Neutrophil (primary cell): ENCODE measurements at regions not wholly inside any gene's neighbourhood (a gene's known extent, or its start where the extent isn't known, plus 50 kb on each side); places are given as distances from the start of the nearest gene placed in this dataset.

Source experiments
- H3K27ac ChIP-seq: fragments of 200-600 bp; sonication (generic); 2 replicates; pipeline ENCODE4 v1.5.1; 2016; ENCODE audit warnings: mild to moderate bottlenecking, moderate library complexity
- H3K27me3 ChIP-seq: fragments of 200-600 bp; sonication (generic); 2 replicates; pipeline ENCODE4 v1.6.0; 2016; ENCODE audit warnings: mild to moderate bottlenecking
- H3K36me3 ChIP-seq: fragments of 200-600 bp; sonication (generic); 2 replicates; pipeline ENCODE4 v1.5.1; 2017
- H3K4me1 ChIP-seq, 2 experiments: fragments of 200-600 bp in 1 of 2; sonication (generic) in 1 of 2; 1 replicate in 1 of 2; 2 replicates in 1 of 2; pipeline versions ENCODE4 v1.5.1 to v1.6.1; 2013 to 2016; ENCODE audit warnings: low read depth in 1 of 2, low read length in 1 of 2, mild to moderate bottlenecking in 1 of 2, moderate library complexity in 1 of 2; ENCODE audit not compliant: control insufficient read depth in 1 of 2, insufficient read depth in 1 of 2
- H3K4me3 ChIP-seq, 2 experiments: fragments of 200-600 bp in 1 of 2; sonication (generic) in 1 of 2; 1 replicate in 1 of 2; 2 replicates in 1 of 2; pipeline ENCODE4 v1.5.1; 2013 to 2016; ENCODE audit warnings: low read depth in 1 of 2, low read length in 1 of 2, mild to moderate bottlenecking in 1 of 2, moderate library complexity in 1 of 2
- H3K9me3 ChIP-seq: fragments of 200-600 bp; sonication (generic); 2 replicates; pipeline ENCODE4 v1.5.1; 2016
- TF ChIP-seq, protein P1 (sequence below): fragments of 200-600 bp; sonication (generic); IDR thresholded peaks from 2 replicates; pipeline ENCODE4 v1.5.1; 2016; ENCODE audit warnings: antibody characterized with exemption

DNA sequence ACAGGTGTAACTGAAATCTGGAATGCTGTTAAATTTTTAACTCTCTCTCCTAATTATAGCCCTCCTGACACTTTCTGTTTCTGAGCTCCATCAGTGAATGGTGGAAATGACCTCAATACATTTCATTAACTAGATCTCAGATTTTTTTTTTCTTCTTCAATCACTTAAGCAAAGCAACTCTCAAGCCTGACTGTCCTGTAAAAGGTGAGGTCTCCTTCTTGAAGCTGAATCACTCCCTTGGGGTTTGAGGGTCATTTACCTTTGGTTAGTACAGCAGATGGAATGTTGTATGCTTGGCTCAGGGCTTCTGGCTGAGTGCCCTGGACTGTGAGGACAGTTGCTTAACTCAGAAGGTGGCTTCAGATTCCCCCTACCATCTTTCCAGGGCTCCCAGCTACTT, 518.7 kb downstream of the PTPRC start:
- no peak overlapping the region for H3K27ac ChIP-seq
- no peaks in the 10 kb centered on the region for H3K36me3 ChIP-seq
- no peaks in the 10 kb centered on the region for H3K4me1 ChIP-seq
- no peaks in the 10 kb centered on the region for H3K27me3 ChIP-seq
- H3K9me3 ChIP-seq, result no peaks in the 10 kb centered on the region
- TF ChIP-seq, protein P1, sequence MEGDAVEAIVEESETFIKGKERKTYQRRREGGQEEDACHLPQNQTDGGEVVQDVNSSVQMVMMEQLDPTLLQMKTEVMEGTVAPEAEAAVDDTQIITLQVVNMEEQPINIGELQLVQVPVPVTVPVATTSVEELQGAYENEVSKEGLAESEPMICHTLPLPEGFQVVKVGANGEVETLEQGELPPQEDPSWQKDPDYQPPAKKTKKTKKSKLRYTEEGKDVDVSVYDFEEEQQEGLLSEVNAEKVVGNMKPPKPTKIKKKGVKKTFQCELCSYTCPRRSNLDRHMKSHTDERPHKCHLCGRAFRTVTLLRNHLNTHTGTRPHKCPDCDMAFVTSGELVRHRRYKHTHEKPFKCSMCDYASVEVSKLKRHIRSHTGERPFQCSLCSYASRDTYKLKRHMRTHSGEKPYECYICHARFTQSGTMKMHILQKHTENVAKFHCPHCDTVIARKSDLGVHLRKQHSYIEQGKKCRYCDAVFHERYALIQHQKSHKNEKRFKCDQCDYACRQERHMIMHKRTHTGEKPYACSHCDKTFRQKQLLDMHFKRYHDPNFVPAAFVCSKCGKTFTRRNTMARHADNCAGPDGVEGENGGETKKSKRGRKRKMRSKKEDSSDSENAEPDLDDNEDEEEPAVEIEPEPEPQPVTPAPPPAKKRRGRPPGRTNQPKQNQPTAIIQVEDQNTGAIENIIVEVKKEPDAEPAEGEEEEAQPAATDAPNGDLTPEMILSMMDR, result no peak
- no peak overlapping the region for H3K4me3 ChIP-seq

DNA sequence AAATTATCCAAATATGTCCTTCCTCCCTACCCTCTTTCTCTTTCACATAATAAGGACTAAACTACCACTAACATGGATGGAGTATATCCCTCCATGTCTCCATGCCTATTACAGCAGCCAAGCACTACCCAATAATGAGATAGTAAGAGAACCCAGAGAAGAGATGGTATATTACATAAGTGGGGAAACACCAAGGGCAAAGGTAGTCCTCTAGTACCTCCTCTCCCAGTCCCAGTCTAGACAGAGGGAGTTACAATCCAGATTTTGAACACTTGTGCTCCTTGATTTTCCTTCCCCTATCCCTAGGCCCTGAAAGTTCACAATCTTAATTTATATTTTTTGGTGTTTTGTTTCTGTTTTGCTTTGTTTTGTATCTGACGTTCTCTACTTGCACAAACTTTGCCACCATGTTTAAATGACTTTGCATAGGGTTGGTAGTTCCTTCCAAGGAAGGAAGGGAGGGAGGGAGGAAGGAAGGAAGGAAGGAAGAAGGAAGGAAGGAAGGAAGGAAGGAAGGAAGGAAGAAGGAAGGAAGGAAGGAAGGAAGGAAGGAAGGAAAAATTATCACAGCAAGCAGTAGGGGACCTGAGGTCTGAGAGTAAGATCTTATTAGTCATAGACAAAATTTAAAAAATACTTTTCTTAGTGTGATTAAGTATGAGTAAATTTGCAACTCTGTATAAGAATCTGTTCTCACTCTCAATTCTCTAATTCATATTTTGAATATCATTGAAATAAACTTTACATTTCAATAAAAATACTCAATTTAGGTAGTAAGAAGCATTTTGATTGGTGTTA, 521.9 kb downstream of the PTPRC start:
- no peaks in the 10 kb centered on the region for H3K36me3 ChIP-seq
- TF ChIP-seq, protein P1, result no peak
- no peaks in the 10 kb centered on the region for H3K4me1 ChIP-seq
- H3K9me3 ChIP-seq, result no peaks in the 10 kb centered on the region
- H3K4me3 ChIP-seq, result no peak overlapping the region
- H3K27ac ChIP-seq, result peak overlapping the region; percentile 35
- no peaks in the 10 kb centered on the region for H3K27me3 ChIP-seq

DNA sequence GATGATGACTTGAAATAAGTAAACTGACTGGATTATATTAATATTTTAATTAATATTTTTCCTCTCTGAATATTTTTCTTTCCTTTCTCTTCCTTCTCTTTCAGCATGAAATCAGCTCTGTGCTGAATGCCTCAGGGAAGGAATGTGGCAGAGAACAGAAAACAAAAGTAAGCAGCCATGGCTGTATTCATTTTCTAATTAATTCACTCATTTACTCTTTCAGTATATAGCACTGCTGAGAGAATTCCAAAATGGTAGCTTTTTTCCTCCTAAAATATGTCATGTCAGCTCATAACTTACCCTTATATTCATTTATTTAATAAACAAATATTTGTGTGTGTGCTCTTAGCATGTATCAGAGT, 522.5 kb downstream of the PTPRC start:
- H3K27me3 ChIP-seq, result no peaks in the 10 kb centered on the region
- H3K4me3 ChIP-seq, result no peak overlapping the region
- TF ChIP-seq, protein P1, result no peak
- no peak overlapping the region for H3K27ac ChIP-seq
- no peaks in the 10 kb centered on the region for H3K9me3 ChIP-seq
- no peaks in the 10 kb centered on the region for H3K36me3 ChIP-seq
- H3K4me1 ChIP-seq, result no peaks in the 10 kb centered on the region

DNA sequence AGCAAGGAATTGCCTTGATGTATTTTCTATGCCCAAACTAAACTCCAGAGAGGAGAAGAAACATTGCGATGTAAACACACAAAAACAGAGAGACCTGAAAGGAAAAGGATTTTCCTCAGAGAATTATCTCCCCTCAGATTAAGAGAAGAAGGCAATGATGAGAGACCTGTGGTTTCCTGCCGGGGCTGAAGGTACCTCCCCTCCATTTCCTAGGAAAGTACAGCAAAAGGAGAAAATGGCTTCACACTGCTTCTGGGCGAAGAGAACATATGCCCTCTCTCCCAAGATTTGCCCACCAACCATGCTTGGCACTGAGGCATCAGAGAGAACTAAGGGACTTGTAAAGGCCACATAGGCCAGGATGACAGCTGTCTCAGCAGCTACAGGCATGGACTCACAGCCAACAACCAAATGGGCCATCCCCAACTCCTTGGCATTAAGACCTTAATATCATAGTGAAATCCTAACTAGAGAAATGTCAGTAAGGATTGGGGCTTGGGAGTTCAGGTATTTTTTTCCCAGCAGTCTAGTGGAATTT, 523.0 kb downstream of the PTPRC start:
- H3K27me3 ChIP-seq, result no peaks in the 10 kb centered on the region
- no peaks in the 10 kb centered on the region for H3K9me3 ChIP-seq
- TF ChIP-seq, protein P1, result no peak
- no peaks in the 10 kb centered on the region for H3K36me3 ChIP-seq
- no peak overlapping the region for H3K4me3 ChIP-seq
- H3K27ac ChIP-seq, result no peak overlapping the region
- H3K4me1 ChIP-seq, result no peaks in the 10 kb centered on the region

DNA sequence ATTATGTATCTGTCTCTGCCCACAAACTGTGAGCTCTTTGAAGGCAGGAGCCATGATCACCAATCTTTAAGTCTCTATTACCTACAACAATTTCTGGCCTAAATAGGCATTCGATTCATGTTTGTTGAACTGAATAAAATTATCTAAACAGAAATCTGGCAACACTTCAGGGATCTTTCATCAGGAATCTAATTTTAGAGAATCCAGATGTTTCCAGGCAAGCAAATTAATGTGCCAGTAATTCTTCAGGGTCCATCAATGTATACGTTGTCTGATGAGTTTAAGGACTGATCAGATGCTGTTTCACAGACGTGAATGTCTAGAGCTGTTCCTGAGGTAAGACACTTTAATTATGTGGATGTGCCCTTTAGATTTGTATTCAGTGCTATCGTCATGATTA, 524.4 kb downstream of the PTPRC start:
- H3K27me3 ChIP-seq, result no peaks in the 10 kb centered on the region
- no peaks in the 10 kb centered on the region for H3K4me1 ChIP-seq
- H3K4me3 ChIP-seq, result no peak overlapping the region
- H3K9me3 ChIP-seq, result no peaks in the 10 kb centered on the region
- H3K27ac ChIP-seq, result no peak overlapping the region
- TF ChIP-seq, protein P1, result no peak
- no peaks in the 10 kb centered on the region for H3K36me3 ChIP-seq
